Common myeloid progenitor, CD34-positive (primary cell): ENCODE measurements at regions not wholly inside any gene's neighbourhood (a gene's known extent, or its start where the extent isn't known, plus 50 kb on each side); places are given as distances from the start of the nearest gene placed in this dataset.
A peak's percentile ranks its signal among the peaks of the same experiment; 100 is the strongest.

Source experiments
- CTCF ChIA-PET: fragments of 350-600 bp; sonication (Branson Sonifier 250); formaldehyde crosslinking; loops from one replicate; lab custom pipeline; 2021; ENCODE audit warnings: antibody characterized with exemption; lab: Charles Lee
- POLR2A ChIA-PET: fragments of 350-600 bp; sonication (Branson Sonifier 250); formaldehyde crosslinking; loops from one replicate; lab custom pipeline; 2021; ENCODE audit warnings: antibody characterized with exemption; lab: Charles Lee
- DNase-seq, 3 donors: peaks; one replicate each; pipeline versions ENCODE4 v3.0.0 to v3.0.0-alpha.2; 2013
- H3K27ac ChIP-seq, 2 experiments: 1 replicate in 1 of 2; 2 replicates in 1 of 2; pipeline ENCODE4 v1.7.0; 2013; ENCODE audit warnings: inconsistent platforms in 2 of 2, low read length in 2 of 2, mild to moderate bottlenecking in 2 of 2, low read depth in 1 of 2, moderate library complexity in 1 of 2; ENCODE audit not compliant: severe bottlenecking in 2 of 2, insufficient read depth in 1 of 2, poor library complexity in 1 of 2
- H3K27me3 ChIP-seq, 5 experiments: replicated peaks in 2 of 5; 1 replicate in 3 of 5; 2 replicates in 2 of 5; pipeline versions ENCODE4 v1.6.1 to v1.7.0; 2013; ENCODE audit warnings: low read length in 4 of 5, mild to moderate bottlenecking in 2 of 5, moderate library complexity in 2 of 5, inconsistent platforms in 1 of 5; ENCODE audit not compliant: insufficient read depth in 5 of 5, control insufficient read depth in 4 of 5
- H3K36me3 ChIP-seq, 4 experiments: 1 replicate in 2 of 4; 2 replicates in 2 of 4; pipeline versions ENCODE4 v1.6.1 to v1.7.0; 2013; ENCODE audit warnings: low read length in 3 of 4, control low read depth in 1 of 4, mild to moderate bottlenecking in 1 of 4; ENCODE audit not compliant: control insufficient read depth in 4 of 4, insufficient read depth in 4 of 4
- H3K4me1 ChIP-seq, 4 experiments: 1 replicate in 3 of 4; 2 replicates in 1 of 4; pipeline versions ENCODE4 v1.6.1 to v1.7.1; 2013; ENCODE audit warnings: low read length in 3 of 4, mild to moderate bottlenecking in 3 of 4, control low read depth in 1 of 4, inconsistent platforms in 1 of 4, moderate library complexity in 1 of 4; ENCODE audit not compliant: control insufficient read depth in 4 of 4, insufficient read depth in 4 of 4; ENCODE audit errors: control extremely low read depth in 1 of 4
- H3K4me3 ChIP-seq, 7 experiments: 1 replicate in 4 of 7; 2 replicates in 3 of 7; pipeline versions ENCODE4 v1.5.1 to v1.7.0; 2013; ENCODE audit warnings: mild to moderate bottlenecking in 7 of 7, low read length in 6 of 7, moderate library complexity in 6 of 7, inconsistent platforms in 2 of 7, low read depth in 2 of 7, control low read depth in 1 of 7; ENCODE audit not compliant: insufficient read depth in 4 of 7, control insufficient read depth in 1 of 7; ENCODE audit errors: extremely low read depth in 1 of 7
- H3K9me3 ChIP-seq, 5 experiments: 1 replicate in 4 of 5; 2 replicates in 1 of 5; pipeline versions ENCODE4 v1.6.1 to v1.7.1; 2013; ENCODE audit warnings: low read length in 4 of 5, mild to moderate bottlenecking in 2 of 5, inconsistent platforms in 1 of 5, low read depth in 1 of 5, moderate library complexity in 1 of 5; ENCODE audit not compliant: control insufficient read depth in 4 of 5, insufficient read depth in 2 of 5; ENCODE audit errors: control extremely low read depth in 1 of 5
- whole genome bisulfite sequencing: methylation state at CpG from one replicate; pipeline ENCODE4 v1.1.5; 2013; ENCODE audit not compliant: insufficient coverage; 5-methylcytosine and 5-hydroxymethylcytosine counted together

- H3K36me3 ChIP-seq, result no peaks in the 10 kb centered on the region
- no peaks in the 10 kb centered on the region for H3K9me3 ChIP-seq
- no peaks in the 10 kb centered on the region for H3K27me3 ChIP-seq
- DNase-seq, result peak in 2 of 3 donors; percentile 35 to 45
- no peaks in the 10 kb centered on the region for H3K4me1 ChIP-seq
- POLR2A ChIA-PET, result no interaction called here
- H3K27ac ChIP-seq, result no peak overlapping the region
- CTCF ChIA-PET, result interaction anchor here (1.0 kb wide), 1 partner anchor 39 kb away, joined by 5 read pairs; no protein-coding TSS in a partner anchor
- no peak overlapping the region for H3K4me3 ChIP-seq
- WGBS, result 92% methylated on average over 2 of the region's 2 CpGs
Observed at GRCh38 chr2:16950436-16950835, 284.8 kb upstream of the CYRIA start.

- Histone ChIP-seq H3K36me3 (no peaks in the 10 kb centered on the region), H3K27ac (no peak overlapping the region), H3K4me1 (no peaks in the 10 kb centered on the region), H3K9me3 (no peaks in the 10 kb centered on the region), H3K27me3 (no peaks in the 10 kb centered on the region), H3K4me3 (no peak overlapping the region)
- DNase-seq, result no peak
- ChIA-PET POLR2A (no interaction called here), CTCF (no interaction called here)
Observed at GRCh38 chr2:16948710-16949109, 283.1 kb upstream of the CYRIA start.

- H3K9me3 ChIP-seq, result no peaks in the 10 kb centered on the region
- WGBS, result 100% methylated on average over 1 of the region's 5 CpGs
- no peak for DNase-seq
- no peaks in the 10 kb centered on the region for H3K27me3 ChIP-seq
- H3K4me1 ChIP-seq, result no peaks in the 10 kb centered on the region
- H3K36me3 ChIP-seq, result no peaks in the 10 kb centered on the region
- no peak overlapping the region for H3K27ac ChIP-seq
- POLR2A ChIA-PET, result no interaction called here
- CTCF ChIA-PET, result no interaction called here
- H3K4me3 ChIP-seq, result no peak overlapping the region
Observed at GRCh38 chr2:16948053-16948452, 282.4 kb upstream of the CYRIA start.

- H3K27me3 ChIP-seq, result no peaks in the 10 kb centered on the region
- WGBS, result 96% methylated on average over 3 of the region's 4 CpGs
- H3K27ac ChIP-seq, result no peak overlapping the region
- H3K4me3 ChIP-seq, result no peak overlapping the region
- POLR2A ChIA-PET, result no interaction called here
- no peaks in the 10 kb centered on the region for H3K36me3 ChIP-seq
- CTCF ChIA-PET, result interaction anchor here (0.5 kb wide), 1 partner anchor 171 kb away, joined by 3 read pairs; no protein-coding TSS in a partner anchor
- DNase-seq, result no peak
- no peaks in the 10 kb centered on the region for H3K4me1 ChIP-seq
- H3K9me3 ChIP-seq, result no peaks in the 10 kb centered on the region
Observed at GRCh38 chr2:16943279-16943958, 277.8 kb upstream of the CYRIA start.

GRCh38 chr2:16940214-16940613, 274.6 kb upstream of the CYRIA start:
- Histone ChIP-seq H3K9me3 (no peaks in the 10 kb centered on the region), H3K4me1 (no peaks in the 10 kb centered on the region), H3K36me3 (no peaks in the 10 kb centered on the region), H3K27me3 (no peaks in the 10 kb centered on the region), H3K4me3 (no peak overlapping the region), H3K27ac (no peak overlapping the region)
- ChIA-PET POLR2A (no interaction called here), CTCF (no interaction called here)
- WGBS, result no CpG with 5 or more reads among the region's 1 CpG
- no peak for DNase-seq

GRCh38 chr2:16939771-16940170, 274.1 kb upstream of the CYRIA start:
- no peaks in the 10 kb centered on the region for H3K4me1 ChIP-seq
- CTCF ChIA-PET, result no interaction called here
- no peaks in the 10 kb centered on the region for H3K36me3 ChIP-seq
- no peaks in the 10 kb centered on the region for H3K9me3 ChIP-seq
- H3K27ac ChIP-seq, result no peak overlapping the region
- no peak overlapping the region for H3K4me3 ChIP-seq
- POLR2A ChIA-PET, result no interaction called here
- H3K27me3 ChIP-seq, result no peaks in the 10 kb centered on the region
- WGBS, result no CpG with 5 or more reads among the region's 1 CpG
- no peak for DNase-seq

- CTCF ChIA-PET, result no interaction called here
- no peaks in the 10 kb centered on the region for H3K4me1 ChIP-seq
- POLR2A ChIA-PET, result no interaction called here
- H3K36me3 ChIP-seq, result no peaks in the 10 kb centered on the region
- no peaks in the 10 kb centered on the region for H3K27me3 ChIP-seq
- no peak for DNase-seq
- no peak overlapping the region for H3K27ac ChIP-seq
- no peak overlapping the region for H3K4me3 ChIP-seq
- H3K9me3 ChIP-seq, result no peaks in the 10 kb centered on the region
- 100% methylated on average over 2 of the region's 4 CpGs for WGBS
Observed at GRCh38 chr2:16933355-16933754, 267.7 kb upstream of the CYRIA start.
